ENCODE measurements at regions not wholly inside any gene's neighbourhood (a gene's known extent, or its start where the extent isn't known, plus 50 kb on each side); places are given as distances from the start of the nearest gene placed in this dataset.
"Not testable (repeated sequence)": the region's sequence is repeated elsewhere in the genome, so short reads cannot be mapped to it uniquely, and the experiment has no call there.

GRCh38 chr11:49277951-49278350, 69.5 kb upstream of the FOLH1 start:
- POLR2A ChIA-PET; H3K36me3 Mint-ChIP-seq (ENCODE audit: low read depth); DNase-seq; intact Hi-C loops (cut with micrococcal nuclease); H3K9me3 Mint-ChIP-seq; H3K4me1 Mint-ChIP-seq; H3K27me3 Mint-ChIP-seq; H3K4me3 Mint-ChIP-seq; CTCF ChIA-PET; H3K27ac Mint-ChIP-seq; ATAC-seq (ENCODE audit: low read depth): not testable (repeated sequence)

Data from activated B cell treated with CpG ODN at 0.5 μM for 24 hours (primary cell).